Mesenchymal stem cell (in vitro differentiated cells and primary cell): ENCODE measurements at regions not wholly inside any gene's neighbourhood (a gene's known extent, or its start where the extent isn't known, plus 50 kb on each side); places are given as distances from the start of the nearest gene placed in this dataset.
A peak's percentile ranks its signal among the peaks of the same experiment; 100 is the strongest.

ENCODE experiments used
- DNase-seq: peaks from one replicate; pipeline ENCODE4 v3.0.0-alpha.2; 2013
- H2AFZ ChIP-seq: one replicate; pipeline ENCODE4 v1.6.1; 2013; ENCODE audit warnings: low read depth, mild to moderate bottlenecking, control low read depth, inconsistent platforms, low read length, moderate library complexity
- H2AK5ac ChIP-seq: 2 replicates; pipeline ENCODE4 v1.6.1; 2013; ENCODE audit warnings: low read length, moderate library complexity, mild to moderate bottlenecking, inconsistent platforms; ENCODE audit not compliant: severe bottlenecking
- H2BK120ac ChIP-seq: one replicate; pipeline ENCODE4 v1.6.1; 2013; ENCODE audit warnings: low read depth, mild to moderate bottlenecking, inconsistent platforms, low read length, moderate library complexity
- H2BK12ac ChIP-seq, 2 experiments: one replicate each; pipeline ENCODE4 v1.6.1; 2013; ENCODE audit warnings: inconsistent platforms in 2 of 2, low read length in 2 of 2, mild to moderate bottlenecking in 2 of 2, moderate library complexity in 2 of 2, control low read depth in 1 of 2
- H2BK15ac ChIP-seq: one replicate; pipeline ENCODE4 v1.6.1; 2013; ENCODE audit warnings: mild to moderate bottlenecking, low read depth, inconsistent platforms; ENCODE audit not compliant: poor library complexity, severe bottlenecking
- H2BK5ac ChIP-seq: 2 replicates; pipeline ENCODE4 v1.6.1; 2013; ENCODE audit warnings: low read depth, mild to moderate bottlenecking, low read length, control low read depth, inconsistent platforms; ENCODE audit not compliant: poor library complexity, severe bottlenecking
- H3K14ac ChIP-seq, 2 experiments: one replicate each; pipeline ENCODE4 v1.6.1; 2013; ENCODE audit warnings: inconsistent platforms in 2 of 2, low read length in 2 of 2, control low read depth in 1 of 2, mild to moderate bottlenecking in 1 of 2, moderate library complexity in 1 of 2
- H3K18ac ChIP-seq, 2 experiments: one replicate each; pipeline ENCODE4 v1.6.1; 2013; ENCODE audit warnings: inconsistent platforms in 2 of 2, low read length in 2 of 2, control low read depth in 1 of 2, low read depth in 1 of 2, mild to moderate bottlenecking in 1 of 2
- H3K23ac ChIP-seq, 2 experiments: one replicate each; pipeline ENCODE4 v1.6.1; 2013; ENCODE audit warnings: inconsistent platforms in 2 of 2, low read length in 2 of 2, mild to moderate bottlenecking in 2 of 2, moderate library complexity in 2 of 2, control low read depth in 1 of 2
- H3K27ac ChIP-seq: 2 replicates; pipeline ENCODE4 v1.5.1; 2013; ENCODE audit warnings: mild to moderate bottlenecking, moderate library complexity, low read length, control low read depth, inconsistent platforms; ENCODE audit not compliant: poor library complexity, severe bottlenecking
- H3K27me3 ChIP-seq, 2 experiments: 2 replicates each; pipeline versions ENCODE4 v1.6.1 to v1.7.0; 2013; ENCODE audit warnings: low read length in 2 of 2, mild to moderate bottlenecking in 2 of 2, moderate library complexity in 2 of 2, control low read depth in 1 of 2, inconsistent platforms in 1 of 2; ENCODE audit not compliant: control insufficient read depth in 1 of 2, insufficient read depth in 1 of 2
- H3K36me3 ChIP-seq, 2 experiments: 2 replicates each; pipeline versions ENCODE4 v1.6.1 to v1.7.0; 2013; ENCODE audit warnings: low read length in 2 of 2, control low read depth in 1 of 2, inconsistent platforms in 1 of 2, low read depth in 1 of 2, mild to moderate bottlenecking in 1 of 2; ENCODE audit not compliant: insufficient read depth in 2 of 2, control insufficient read depth in 1 of 2
- H3K4ac ChIP-seq, 2 experiments: one replicate each; pipeline ENCODE4 v1.6.1; 2013; ENCODE audit warnings: inconsistent platforms in 2 of 2, low read length in 2 of 2, mild to moderate bottlenecking in 2 of 2, moderate library complexity in 2 of 2, control low read depth in 1 of 2, low read depth in 1 of 2
- H3K4me1 ChIP-seq: 2 replicates; pipeline ENCODE4 v1.6.1; 2013; ENCODE audit warnings: low read depth, low read length, control low read depth; ENCODE audit not compliant: control insufficient read depth, insufficient read depth
- H3K4me2 ChIP-seq: 2 replicates; pipeline ENCODE4 v1.6.1; 2013; ENCODE audit warnings: low read length, mild to moderate bottlenecking, inconsistent platforms; ENCODE audit not compliant: poor library complexity, severe bottlenecking
- H3K4me3 ChIP-seq, 2 experiments: 2 replicates each; pipeline versions ENCODE4 v1.5.1 to v1.7.0; 2013; ENCODE audit warnings: low read length in 2 of 2, mild to moderate bottlenecking in 2 of 2, control low read depth in 1 of 2, low read depth in 1 of 2; ENCODE audit not compliant: insufficient read depth in 1 of 2
- H3K79me1 ChIP-seq: replicated peaks from 2 replicates; pipeline ENCODE4 v1.6.1; 2013; ENCODE audit warnings: mild to moderate bottlenecking, control low read depth, low read length, inconsistent platforms; ENCODE audit not compliant: poor library complexity, severe bottlenecking
- H3K9ac ChIP-seq: 2 replicates; pipeline ENCODE4 v1.7.0; 2013; ENCODE audit warnings: mild to moderate bottlenecking, low read length, moderate library complexity
- H3K9me3 ChIP-seq: 2 replicates; pipeline ENCODE4 v1.7.0; 2013; ENCODE audit warnings: mild to moderate bottlenecking, low read length; ENCODE audit not compliant: control insufficient read depth
- H4K8ac ChIP-seq: one replicate; pipeline ENCODE4 v1.6.1; 2013; ENCODE audit warnings: inconsistent platforms, mild to moderate bottlenecking, low read length, moderate library complexity
- H4K91ac ChIP-seq: one replicate; pipeline ENCODE4 v1.6.1; 2013; ENCODE audit warnings: mild to moderate bottlenecking, low read length, inconsistent platforms
- WGBS: methylation state at CpG from one replicate; pipeline ENCODE4 v1.1.7; 2013; ENCODE audit warnings: mixed read lengths; 5-methylcytosine and 5-hydroxymethylcytosine counted together

- peaks cover 5 to 9% of the 10 kb centered on the region in 2 experiments for H3K27me3 ChIP-seq
- no peaks in the 10 kb centered on the region for H3K36me3 ChIP-seq
- H2BK5ac ChIP-seq, result no peak overlapping the region
- H3K4me1 ChIP-seq, result no peaks in the 10 kb centered on the region
- H3K9ac ChIP-seq, result no peak overlapping the region
- no peak overlapping the region for H3K4ac ChIP-seq
- no peak overlapping the region for H4K91ac ChIP-seq
- no peak overlapping the region for H3K4me3 ChIP-seq
- no peak overlapping the region for H2AFZ ChIP-seq
- H3K79me1 ChIP-seq, result no peaks in the 10 kb centered on the region
- no peak overlapping the region for H3K14ac ChIP-seq
- H3K4me2 ChIP-seq, result no peak overlapping the region
- 90% methylated on average over 3 of the region's 3 CpGs for whole genome bisulfite sequencing
- H4K8ac ChIP-seq, result no peak overlapping the region
- no peak overlapping the region for H3K23ac ChIP-seq
- H3K18ac ChIP-seq, result no peak overlapping the region
- H3K27ac ChIP-seq, result no peak overlapping the region
- no peak overlapping the region for H2BK12ac ChIP-seq
- H3K9me3 ChIP-seq, result no peaks in the 10 kb centered on the region
- no peak overlapping the region for H2BK120ac ChIP-seq
- H2BK15ac ChIP-seq, result no peak overlapping the region
- H2AK5ac ChIP-seq, result no peak overlapping the region
- no peak for DNase-seq
Observed at GRCh38 chr1:114278911-114279310, 125.2 kb upstream of the SYT6 start.

- H4K8ac ChIP-seq, result no peak overlapping the region
- no peaks in the 10 kb centered on the region for H3K9me3 ChIP-seq
- H3K79me1 ChIP-seq, result no peaks in the 10 kb centered on the region
- H2BK120ac ChIP-seq, result no peak overlapping the region
- H3K4ac ChIP-seq, result no peak overlapping the region
- H2AK5ac ChIP-seq, result no peak overlapping the region
- peaks cover 5 to 9% of the 10 kb centered on the region in 2 experiments for H3K27me3 ChIP-seq
- no peak overlapping the region for H3K14ac ChIP-seq
- no peaks in the 10 kb centered on the region for H3K4me1 ChIP-seq
- H2AFZ ChIP-seq, result no peak overlapping the region
- H3K36me3 ChIP-seq, result no peaks in the 10 kb centered on the region
- no peak overlapping the region for H3K4me3 ChIP-seq
- H3K23ac ChIP-seq, result no peak overlapping the region
- no peak overlapping the region for H2BK5ac ChIP-seq
- H3K27ac ChIP-seq, result no peak overlapping the region
- no peak overlapping the region for H2BK12ac ChIP-seq
- H3K4me2 ChIP-seq, result no peak overlapping the region
- no peak for DNase-seq
- H3K18ac ChIP-seq, result no peak overlapping the region
- no peak overlapping the region for H3K9ac ChIP-seq
- H2BK15ac ChIP-seq, result no peak overlapping the region
- no peak overlapping the region for H4K91ac ChIP-seq
Observed at GRCh38 chr1:114278430-114278829, 124.8 kb upstream of the SYT6 start.

- DNase-seq, result no peak
- Histone ChIP-seq H3K79me1 (no peaks in the 10 kb centered on the region), H3K9ac (no peak overlapping the region), H4K91ac (no peak overlapping the region), H2BK120ac (no peak overlapping the region), H3K23ac (no peak overlapping the region), H3K27me3 (peaks cover 5 to 9% of the 10 kb centered on the region in 2 experiments), H2BK12ac (no peak overlapping the region), H3K4me2 (peak overlapping the region; percentile 22), H3K27ac (no peak overlapping the region), H3K9me3 (no peaks in the 10 kb centered on the region), H3K14ac (no peak overlapping the region), H3K18ac (no peak overlapping the region), H2BK5ac (no peak overlapping the region), H3K36me3 (no peaks in the 10 kb centered on the region), H4K8ac (no peak overlapping the region), H3K4me3 (no peak overlapping the region), H2AK5ac (no peak overlapping the region), H3K4ac (no peak overlapping the region), H3K4me1 (peaks cover 5% of the 10 kb centered on the region), H2BK15ac (no peak overlapping the region), H2AFZ (no peak overlapping the region)
- 93% methylated on average over 5 of the region's 5 CpGs for WGBS
Observed at GRCh38 chr1:114274621-114275317, 121.1 kb upstream of the SYT6 start.

GRCh38 chr1:114272593-114272992 lies 118.9 kb upstream of the SYT6 start:
- H4K91ac ChIP-seq, result no peak overlapping the region
- H2BK5ac ChIP-seq, result no peak overlapping the region
- no peak overlapping the region for H3K4ac ChIP-seq
- H3K14ac ChIP-seq, result no peak overlapping the region
- H3K9ac ChIP-seq, result no peak overlapping the region
- H2BK15ac ChIP-seq, result no peak overlapping the region
- H3K27me3 ChIP-seq, result peaks cover 8 to 9% of the 10 kb centered on the region in 2 experiments
- H3K9me3 ChIP-seq, result no peaks in the 10 kb centered on the region
- no peak overlapping the region for H3K4me2 ChIP-seq
- no peak overlapping the region for H3K18ac ChIP-seq
- H3K27ac ChIP-seq, result no peak overlapping the region
- no peak overlapping the region for H4K8ac ChIP-seq
- H2BK12ac ChIP-seq, result no peak overlapping the region
- H3K79me1 ChIP-seq, result no peaks in the 10 kb centered on the region
- no peak overlapping the region for H2BK120ac ChIP-seq
- WGBS, result 48% methylated on average over 1 of the region's 3 CpGs
- no peak overlapping the region for H2AK5ac ChIP-seq
- no peak overlapping the region for H3K23ac ChIP-seq
- no peak overlapping the region for H2AFZ ChIP-seq
- H3K4me3 ChIP-seq, result no peak overlapping the region
- peaks cover 5% of the 10 kb centered on the region for H3K4me1 ChIP-seq
- DNase-seq, result no peak
- H3K36me3 ChIP-seq, result no peaks in the 10 kb centered on the region
